GM19463 (cell line): ENCODE measurements at regions not wholly inside any gene's neighbourhood (a gene's known extent, or its start where the extent isn't known, plus 50 kb on each side); places are given as distances from the start of the nearest gene placed in this dataset.
"Not testable (repeated sequence)": the region's sequence is repeated elsewhere in the genome, so short reads cannot be mapped to it uniquely, and the experiment has no call there.

ENCODE experiments used
- ATAC-seq: cut with Tn5 transposase; IDR thresholded peaks from one replicate; pipeline ENCODE4 v1.9.1; 2021; ENCODE audit warnings: mild to moderate bottlenecking, moderate library complexity; ENCODE audit not compliant: unreplicated experiment

DNA sequence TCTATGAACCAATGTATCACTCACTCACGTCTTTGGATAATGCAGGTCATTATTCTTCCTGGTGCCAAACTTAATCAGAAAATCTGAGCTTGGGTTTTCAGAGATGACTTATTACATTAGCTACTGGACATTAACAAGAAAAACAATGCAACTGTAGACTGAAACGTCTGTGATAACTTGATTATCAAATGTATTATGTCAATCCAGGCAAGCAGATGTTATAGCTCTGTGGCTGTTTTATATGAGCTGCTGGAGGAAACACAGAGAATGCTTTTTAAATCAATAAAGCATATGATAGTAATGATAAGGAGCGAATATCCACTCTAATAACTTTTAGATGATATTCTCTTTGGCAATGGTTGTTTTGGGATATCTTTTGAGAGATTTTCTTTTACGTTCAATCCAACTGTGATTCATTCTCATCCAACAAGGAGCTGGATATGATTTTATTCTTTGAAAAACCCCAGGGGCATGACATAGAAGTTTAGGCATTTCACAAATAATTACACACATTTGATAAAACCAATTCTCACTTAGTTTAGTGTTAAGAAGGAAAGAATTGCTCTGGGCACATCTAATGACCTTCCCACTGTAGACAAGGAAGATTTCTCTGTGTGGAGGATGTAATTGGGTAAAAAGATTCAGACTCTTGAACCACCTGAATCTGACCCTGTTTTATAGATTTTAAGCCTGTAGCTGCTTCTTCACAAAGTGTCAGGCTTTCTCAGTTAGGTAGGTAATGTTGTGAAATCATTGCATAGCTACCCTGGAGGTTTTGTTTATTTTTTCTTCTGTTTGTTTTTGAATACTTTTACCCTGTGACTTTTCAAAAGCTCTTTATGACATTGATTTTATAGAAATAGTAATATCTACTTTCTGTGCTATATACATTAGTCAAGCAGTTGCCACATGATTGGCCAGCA, 1124.7 kb downstream of the DNAJB9 start:
- ATAC-seq = no peak

- ATAC-seq = no peak
Measured at GRCh38 chr7:109695419-109695818, 1125.7 kb downstream of the DNAJB9 start.

- no peak for ATAC-seq
Measured at GRCh38 chr7:109696723-109697122, 1127.0 kb downstream of the DNAJB9 start.

GRCh38 chr7:109699661-109700060, 1130.0 kb downstream of the DNAJB9 start:
- no peak for ATAC-seq

- no peak for ATAC-seq
Measured at GRCh38 chr7:109713366-109713765, 1143.7 kb downstream of the DNAJB9 start.

- not testable (repeated sequence) for ATAC-seq
Measured at GRCh38 chr7:109719359-109719758, 1149.7 kb downstream of the DNAJB9 start.

GRCh38 chr7:109734601-109735000, 1164.9 kb downstream of the DNAJB9 start:
- ATAC-seq = no peak

DNA sequence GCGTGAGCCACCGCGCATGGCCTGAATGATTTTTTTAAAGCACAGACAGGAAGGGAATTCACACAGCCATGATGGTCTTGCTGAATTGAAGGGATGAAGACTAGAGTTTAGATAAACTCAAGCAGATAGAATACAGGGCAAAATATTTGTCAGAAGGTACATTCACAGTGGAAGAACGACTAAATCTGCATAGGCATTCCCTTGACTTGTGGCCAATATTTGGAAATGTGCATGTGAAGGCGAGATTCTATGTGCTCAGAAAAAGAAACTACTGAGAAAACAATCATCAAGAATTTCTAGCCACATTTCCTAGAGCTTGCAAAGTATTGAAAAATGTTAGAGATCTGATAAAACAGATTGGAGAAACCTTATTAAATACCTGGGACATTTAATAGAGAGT, 1166.2 kb downstream of the DNAJB9 start:
- ATAC-seq = no peak

GRCh38 chr7:109745677-109746410, 1176.2 kb downstream of the DNAJB9 start:
- no peak for ATAC-seq

DNA sequence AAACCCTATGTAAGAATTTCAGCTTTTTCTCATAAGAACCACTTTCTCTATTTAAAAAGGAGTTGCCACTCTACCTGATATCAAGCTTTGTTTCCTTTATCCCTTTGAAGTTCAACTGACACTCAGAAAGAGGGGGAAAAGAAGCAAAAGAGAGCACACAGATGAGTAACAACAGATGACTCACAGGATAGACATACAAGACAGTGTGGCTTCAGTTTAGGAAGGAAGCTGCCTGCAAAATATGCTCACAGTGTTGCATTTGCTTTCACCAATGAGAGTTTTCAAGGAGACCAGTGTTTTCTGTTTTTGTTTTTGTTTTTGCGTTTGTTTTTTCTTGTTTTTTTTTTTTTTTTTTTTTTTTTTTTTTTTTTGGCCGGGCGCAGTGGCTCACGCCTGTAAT, 1181.6 kb downstream of the DNAJB9 start:
- no peak for ATAC-seq

- ATAC-seq = no peak
Measured at GRCh38 chr7:109752068-109752467, 1182.4 kb downstream of the DNAJB9 start.

GRCh38 chr7:109757713-109758112, 1188.0 kb downstream of the DNAJB9 start:
- ATAC-seq = no peak

DNA sequence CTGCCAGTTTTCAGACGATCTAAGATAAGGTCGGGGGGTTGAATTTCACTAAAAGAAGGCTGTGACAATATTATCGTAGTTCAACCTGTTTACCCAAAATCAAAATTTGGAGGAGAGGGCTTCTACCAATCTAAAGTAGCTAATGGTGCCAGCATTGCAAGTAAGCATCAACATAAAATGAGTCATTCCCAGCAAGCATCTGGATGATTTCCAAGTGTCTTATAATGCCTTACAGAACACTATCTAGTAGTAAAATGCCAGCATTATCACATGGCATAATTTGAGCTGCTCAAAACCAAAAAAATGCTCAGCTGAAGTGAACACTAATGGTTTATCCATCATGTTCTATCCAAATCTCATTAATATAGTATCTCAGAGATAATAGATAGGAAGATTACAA, 1193.9 kb downstream of the DNAJB9 start:
- no peak for ATAC-seq

DNA sequence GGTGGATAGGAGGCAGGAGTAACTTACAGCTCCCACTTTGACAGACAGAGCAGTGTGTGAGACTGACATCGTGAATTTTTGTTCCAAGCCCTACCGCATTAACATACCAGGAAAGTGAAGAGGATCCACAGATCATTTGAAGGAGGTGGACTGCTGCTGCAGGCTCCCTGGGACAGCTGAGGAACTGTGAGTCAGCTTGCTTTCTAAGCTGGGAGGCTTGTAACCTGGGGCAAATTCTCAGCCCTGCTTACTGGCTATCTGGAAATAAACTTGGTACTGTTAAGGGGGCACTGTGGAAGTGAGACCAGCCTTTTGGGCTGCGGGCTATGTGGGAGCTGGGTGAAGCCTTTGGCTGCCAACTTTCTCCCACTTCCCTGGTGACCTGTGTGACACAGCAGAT, 1202.5 kb downstream of the DNAJB9 start:
- ATAC-seq = no peak

- no peak for ATAC-seq
Measured at GRCh38 chr7:109782806-109783205, 1213.1 kb downstream of the DNAJB9 start.

DNA sequence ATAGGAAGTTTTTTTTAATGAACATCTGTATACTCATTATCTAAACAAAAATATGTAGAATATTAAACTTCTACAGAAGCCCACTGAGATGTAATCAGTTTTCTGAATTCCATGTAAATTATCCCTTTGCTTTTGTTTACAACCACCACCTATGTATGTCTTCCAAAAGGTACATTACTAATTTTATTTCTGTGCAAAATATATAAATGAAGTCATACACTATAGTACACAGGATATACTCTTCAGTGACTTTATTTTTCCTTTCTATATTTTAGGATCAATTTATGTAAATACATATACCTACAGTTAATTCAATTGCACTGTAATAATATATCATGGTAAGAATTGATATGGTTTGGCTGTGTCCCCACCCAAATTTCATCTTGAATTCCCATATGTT, 1236.9 kb downstream of the DNAJB9 start:
- no peak for ATAC-seq

DNA sequence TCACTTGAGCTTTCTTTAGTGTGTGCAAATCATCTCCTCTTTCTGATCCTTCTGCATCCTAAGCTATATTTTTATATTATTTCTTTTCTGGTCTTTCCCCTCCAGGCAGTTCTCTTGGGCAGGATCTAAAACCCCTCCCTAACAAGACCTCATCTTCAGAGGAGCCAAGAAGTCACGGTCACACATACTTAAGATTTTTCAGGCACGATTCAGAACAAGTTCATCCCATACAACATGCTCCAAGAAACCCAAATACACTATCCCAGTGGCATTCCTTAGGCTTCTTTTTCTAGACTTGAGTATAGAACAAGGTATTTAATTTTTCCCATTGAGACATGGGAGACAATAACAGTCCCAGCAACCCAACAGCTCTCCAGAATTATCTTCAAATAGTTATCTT, 1251.5 kb downstream of the DNAJB9 start:
- no peak for ATAC-seq

- ATAC-seq = no peak
Measured at GRCh38 chr7:109834851-109835250, 1256.1 kb upstream of the LRRN3 start.

DNA sequence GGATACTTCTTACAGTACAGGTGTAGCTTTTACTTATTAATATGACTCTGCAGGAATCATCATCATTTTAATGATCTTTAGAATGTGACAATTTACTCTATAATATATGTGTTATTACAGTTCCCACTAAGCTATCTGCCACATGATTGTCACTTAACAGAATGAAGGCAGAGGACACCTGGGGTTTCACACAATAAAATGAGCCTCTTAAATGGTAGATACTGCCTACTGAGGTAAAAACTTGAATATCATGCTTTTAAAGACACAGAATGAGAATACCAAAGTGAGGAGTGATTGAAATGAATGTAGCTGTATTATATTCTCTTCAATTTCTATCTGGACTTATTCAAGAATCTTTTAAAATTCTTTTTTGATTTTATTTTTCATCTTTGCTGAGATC, 1255.3 kb upstream of the LRRN3 start:
- ATAC-seq = no peak

DNA sequence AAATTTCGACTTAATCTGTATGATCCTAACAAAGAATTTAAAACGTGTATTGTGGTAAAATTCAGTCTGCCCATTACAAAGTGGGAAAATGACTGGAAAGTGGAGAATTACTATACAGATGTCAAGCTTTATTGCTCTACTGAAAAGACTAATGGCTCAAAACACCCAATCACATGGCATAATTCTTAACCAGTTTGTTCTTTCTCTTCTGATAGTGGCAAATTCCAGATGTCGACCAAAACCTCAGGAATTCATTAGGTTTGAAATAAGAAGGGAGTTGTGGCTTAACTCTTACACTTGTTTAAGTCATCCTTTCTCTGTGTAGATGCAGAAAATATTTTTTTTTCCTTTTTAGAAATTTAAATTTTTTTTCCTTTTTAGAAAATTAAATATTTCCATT, 1254.9 kb upstream of the LRRN3 start:
- no peak for ATAC-seq

GRCh38 chr7:109842386-109842785, 1248.5 kb upstream of the LRRN3 start:
- no peak for ATAC-seq

GRCh38 chr7:109844362-109844761, 1246.6 kb upstream of the LRRN3 start:
- ATAC-seq = no peak
